Osteocyte (in vitro differentiated cells): ENCODE measurements at regions not wholly inside any gene's neighbourhood (a gene's known extent, or its start where the extent isn't known, plus 50 kb on each side); places are given as distances from the start of the nearest gene placed in this dataset.
"Not testable (repeated sequence)": the region's sequence is repeated elsewhere in the genome, so short reads cannot be mapped to it uniquely, and the experiment has no call there.

Source experiments
- DNase-seq: peaks from one replicate; pipeline ENCODE4 v3.0.0; 2021; ENCODE audit warnings: mixed read lengths; ENCODE audit not compliant: unreplicated experiment; ENCODE audit errors: extremely low spot score
- H3K27ac Mint-ChIP-seq: one replicate; pipeline ENCODE4 v1.8.0; 2021; ENCODE audit warnings: mild to moderate bottlenecking, mixed read lengths; ENCODE audit not compliant: unreplicated experiment
- H3K27me3 Mint-ChIP-seq: one replicate; pipeline ENCODE4 v1.8.0; 2021; ENCODE audit warnings: mixed read lengths; ENCODE audit not compliant: unreplicated experiment
- H3K36me3 Mint-ChIP-seq: one replicate; pipeline ENCODE4 v1.8.0; 2021; ENCODE audit warnings: mixed read lengths; ENCODE audit not compliant: unreplicated experiment
- H3K4me1 Mint-ChIP-seq: one replicate; pipeline ENCODE4 v1.8.0; 2021; ENCODE audit warnings: mixed read lengths; ENCODE audit not compliant: unreplicated experiment
- H3K4me3 Mint-ChIP-seq: one replicate; pipeline ENCODE4 v1.8.0; 2021; ENCODE audit warnings: mild to moderate bottlenecking, moderate library complexity, mixed read lengths; ENCODE audit not compliant: unreplicated experiment
- H3K9me3 Mint-ChIP-seq: one replicate; pipeline ENCODE4 v1.8.0; 2021; ENCODE audit warnings: mixed read lengths; ENCODE audit not compliant: unreplicated experiment
- CTCF ChIP-seq: fragments of 200-600 bp; sonication (generic); IDR thresholded peaks from 2 replicates; pipeline ENCODE4 v1.5.0; 2021; ENCODE audit warnings: antibody characterized with exemption, mild to moderate bottlenecking, moderate library complexity

- Mint-ChIP-seq H3K9me3 (peaks cover 11% of the 10 kb centered on the region), H3K27ac (no peak overlapping the region), H3K27me3 (no peaks in the 10 kb centered on the region), H3K36me3 (no peaks in the 10 kb centered on the region), H3K4me1 (no peaks in the 10 kb centered on the region), H3K4me3 (no peak overlapping the region)
- no peak for TF ChIP-seq CTCF
- DNase-seq: no peak
Observed at GRCh38 chr11:80281194-80281593, 840.4 kb upstream of the TENM4 start.

GRCh38 chr11:80280737-80281136, 839.9 kb upstream of the TENM4 start:
- no peaks in the 10 kb centered on the region for H3K27me3 Mint-ChIP-seq
- no peaks in the 10 kb centered on the region for H3K36me3 Mint-ChIP-seq
- no peak for TF ChIP-seq CTCF
- peaks cover 11% of the 10 kb centered on the region for H3K9me3 Mint-ChIP-seq
- no peak overlapping the region for H3K4me3 Mint-ChIP-seq
- no peak for DNase-seq
- no peaks in the 10 kb centered on the region for H3K4me1 Mint-ChIP-seq
- no peak overlapping the region for H3K27ac Mint-ChIP-seq

- DNase-seq: no peak
- no peaks in the 10 kb centered on the region for H3K4me1 Mint-ChIP-seq
- no peak for TF ChIP-seq CTCF
- H3K36me3 Mint-ChIP-seq: no peaks in the 10 kb centered on the region
- H3K4me3 Mint-ChIP-seq: no peak overlapping the region
- H3K9me3 Mint-ChIP-seq: peaks cover 15% of the 10 kb centered on the region
- no peak overlapping the region for H3K27ac Mint-ChIP-seq
- H3K27me3 Mint-ChIP-seq: no peaks in the 10 kb centered on the region
Observed at GRCh38 chr11:80261776-80262175, 820.9 kb upstream of the TENM4 start.

- H3K4me3 Mint-ChIP-seq, H3K36me3 Mint-ChIP-seq, H3K27me3 Mint-ChIP-seq, DNase-seq, H3K27ac Mint-ChIP-seq, H3K4me1 Mint-ChIP-seq: not testable (repeated sequence)
- peaks cover 12% of the 10 kb centered on the region for H3K9me3 Mint-ChIP-seq
Observed at GRCh38 chr11:80257319-80258015, 816.6 kb upstream of the TENM4 start.

- Mint-ChIP-seq H3K27me3 (no peaks in the 10 kb centered on the region), H3K9me3 (peaks cover 12% of the 10 kb centered on the region), H3K4me1 (no peaks in the 10 kb centered on the region), H3K36me3 (no peaks in the 10 kb centered on the region), H3K27ac (no peak overlapping the region), H3K4me3 (no peak overlapping the region)
- TF ChIP-seq CTCF: no peak
- no peak for DNase-seq
Observed at GRCh38 chr11:80255021-80255420, 814.2 kb upstream of the TENM4 start.
